Naive thymus-derived CD8-positive, alpha-beta T cell (primary cell): ENCODE measurements at regions not wholly inside any gene's neighbourhood (a gene's known extent, or its start where the extent isn't known, plus 50 kb on each side); places are given as distances from the start of the nearest gene placed in this dataset.

Source experiments
- ATAC-seq, 2 donors: fragments of 150-1000 bp; cut with Tn5 transposase in 1 of 2; sonication (Bioruptor Pico), chemical (Tn5 transposase) in 1 of 2; 1 replicate in 1 of 2; 2 replicates in 1 of 2; pipeline ENCODE4 v1.10.0; 2021; ENCODE audit warnings: mild to moderate bottlenecking in 2 of 2, moderate library complexity in 2 of 2
- POLR2A ChIA-PET: fragments of 350-600 bp; sonication (Branson Sonifier 250); formaldehyde crosslinking; loops from one replicate; lab custom pipeline; 2021; ENCODE audit warnings: antibody characterized with exemption; lab: Charles Lee
- DNase-seq, 10 donors: peaks; one replicate each; pipeline versions ENCODE4 v3.0.0 to v3.0.0-alpha.2; 2020 to 2022
- H3K27ac Mint-ChIP-seq, 10 donors: one replicate each; pipeline ENCODE4 v1.8.0; 2020 to 2022; ENCODE audit warnings: mild to moderate bottlenecking in 10 of 10, mixed read lengths in 10 of 10, moderate library complexity in 4 of 10, inconsistent platforms in 1 of 10
- H3K27me3 Mint-ChIP-seq, 5 donors: one replicate each; pipeline ENCODE4 v1.8.0; 2021 to 2022; ENCODE audit warnings: mixed read lengths in 5 of 5
- H3K36me3 Mint-ChIP-seq, 3 donors: one replicate each; pipeline ENCODE4 v1.8.0; 2020 to 2022; ENCODE audit warnings: mixed read lengths in 3 of 3, mild to moderate bottlenecking in 2 of 3, inconsistent platforms in 1 of 3
- H3K4me1 Mint-ChIP-seq, 4 donors: one replicate each; pipeline ENCODE4 v1.8.0; 2021 to 2022; ENCODE audit warnings: mixed read lengths in 4 of 4
- H3K4me3 Mint-ChIP-seq, 10 donors: one replicate each; pipeline ENCODE4 v1.8.0; 2020 to 2022; ENCODE audit warnings: mild to moderate bottlenecking in 10 of 10, mixed read lengths in 10 of 10, moderate library complexity in 6 of 10, inconsistent platforms in 1 of 10
- H3K9me3 Mint-ChIP-seq, 9 donors: one replicate each; pipeline ENCODE4 v1.8.0; 2020 to 2022; ENCODE audit warnings: mixed read lengths in 9 of 9, mild to moderate bottlenecking in 3 of 9, inconsistent platforms in 1 of 9, moderate library complexity in 1 of 9

GRCh38 chr15:62485170-62485720 lies 320.2 kb upstream of the C2CD4B start:
- DNase-seq: no peak
- H3K27me3 Mint-ChIP-seq: peaks cover 0 to 9% (median 3%) of the 10 kb centered on the region in 5 donors
- no peak overlapping the region for H3K27ac Mint-ChIP-seq
- POLR2A ChIA-PET: no interaction called here
- no peak for ATAC-seq
- no peaks in the 10 kb centered on the region for H3K36me3 Mint-ChIP-seq
- no peak overlapping the region for H3K4me3 Mint-ChIP-seq
- H3K4me1 Mint-ChIP-seq: peaks cover 0 to 3% (median 0%) of the 10 kb centered on the region in 4 donors
- H3K9me3 Mint-ChIP-seq: no peaks in the 10 kb centered on the region

- Mint-ChIP-seq H3K4me3 (no peak overlapping the region), H3K27me3 (peaks cover 0 to 9% (median 3%) of the 10 kb centered on the region in 5 donors), H3K27ac (no peak overlapping the region), H3K4me1 (peaks cover 0 to 3% (median 0%) of the 10 kb centered on the region in 4 donors), H3K9me3 (no peaks in the 10 kb centered on the region), H3K36me3 (no peaks in the 10 kb centered on the region)
- no peak for ATAC-seq
- no peak for DNase-seq
- POLR2A ChIA-PET: no interaction called here
Observed at GRCh38 chr15:62486041-62486440, 321.0 kb upstream of the C2CD4B start.

GRCh38 chr15:62488387-62488786 lies 323.3 kb upstream of the C2CD4B start:
- DNase-seq (no peak), ATAC-seq (no peak)
- Mint-ChIP-seq H3K36me3 (no peaks in the 10 kb centered on the region), H3K4me3 (no peak overlapping the region), H3K27ac (no peak overlapping the region), H3K9me3 (no peaks in the 10 kb centered on the region), H3K27me3 (peaks cover 0 to 14% (median 7%) of the 10 kb centered on the region in 5 donors), H3K4me1 (no peaks in the 10 kb centered on the region)
- POLR2A ChIA-PET: no interaction called here

GRCh38 chr15:62491642-62492041 lies 326.6 kb upstream of the C2CD4B start:
- Mint-ChIP-seq H3K27ac (no peak overlapping the region), H3K4me3 (no peak overlapping the region), H3K27me3 (peaks cover 0 to 15% (median 7%) of the 10 kb centered on the region in 5 donors), H3K36me3 (no peaks in the 10 kb centered on the region), H3K4me1 (no peaks in the 10 kb centered on the region), H3K9me3 (no peaks in the 10 kb centered on the region)
- POLR2A ChIA-PET: no interaction called here
- ATAC-seq (no peak), DNase-seq (no peak)

GRCh38 chr15:62492900-62493299 lies 327.8 kb upstream of the C2CD4B start:
- ATAC-seq: no peak
- H3K27ac Mint-ChIP-seq: no peak overlapping the region
- H3K36me3 Mint-ChIP-seq: no peaks in the 10 kb centered on the region
- DNase-seq: no peak
- H3K9me3 Mint-ChIP-seq: no peaks in the 10 kb centered on the region
- H3K4me1 Mint-ChIP-seq: no peaks in the 10 kb centered on the region
- POLR2A ChIA-PET: no interaction called here
- H3K27me3 Mint-ChIP-seq: peaks cover 0 to 10% (median 7%) of the 10 kb centered on the region in 5 donors
- no peak overlapping the region for H3K4me3 Mint-ChIP-seq

GRCh38 chr15:62494197-62494596 lies 329.1 kb upstream of the C2CD4B start:
- no peaks in the 10 kb centered on the region for H3K36me3 Mint-ChIP-seq
- no peak overlapping the region for H3K4me3 Mint-ChIP-seq
- no peaks in the 10 kb centered on the region for H3K9me3 Mint-ChIP-seq
- H3K4me1 Mint-ChIP-seq: no peaks in the 10 kb centered on the region
- ATAC-seq (no peak), DNase-seq (no peak)
- POLR2A ChIA-PET: no interaction called here
- H3K27me3 Mint-ChIP-seq: peaks cover 0 to 10% (median 4%) of the 10 kb centered on the region in 5 donors
- H3K27ac Mint-ChIP-seq: no peak overlapping the region

GRCh38 chr15:62495670-62496614 lies 330.9 kb upstream of the C2CD4B start:
- Mint-ChIP-seq H3K4me1 (no peaks in the 10 kb centered on the region), H3K4me3 (no peak overlapping the region), H3K9me3 (no peaks in the 10 kb centered on the region), H3K36me3 (no peaks in the 10 kb centered on the region), H3K27me3 (peaks cover 0 to 10% (median 2%) of the 10 kb centered on the region in 5 donors), H3K27ac (peak overlapping the region in 1 of 10 donors; percentile 86)
- POLR2A ChIA-PET: no interaction called here
- DNase-seq (no peak), ATAC-seq (no peak)

- ATAC-seq (no peak), DNase-seq (no peak)
- Mint-ChIP-seq H3K27ac (no peak overlapping the region), H3K4me1 (no peaks in the 10 kb centered on the region), H3K36me3 (no peaks in the 10 kb centered on the region), H3K9me3 (no peaks in the 10 kb centered on the region), H3K27me3 (peaks cover 0 to 10% (median 2%) of the 10 kb centered on the region in 5 donors), H3K4me3 (no peak overlapping the region)
- POLR2A ChIA-PET: no interaction called here
Observed at GRCh38 chr15:62497356-62497755, 332.3 kb upstream of the C2CD4B start.

- peaks cover 0 to 5% (median 0%) of the 10 kb centered on the region in 5 donors for H3K27me3 Mint-ChIP-seq
- POLR2A ChIA-PET: no interaction called here
- H3K9me3 Mint-ChIP-seq: no peaks in the 10 kb centered on the region
- ATAC-seq: no peak
- no peak overlapping the region for H3K4me3 Mint-ChIP-seq
- H3K4me1 Mint-ChIP-seq: no peaks in the 10 kb centered on the region
- no peaks in the 10 kb centered on the region for H3K36me3 Mint-ChIP-seq
- no peak for DNase-seq
- H3K27ac Mint-ChIP-seq: no peak overlapping the region
Observed at GRCh38 chr15:62498278-62498677, 333.2 kb upstream of the C2CD4B start.

- DNase-seq: no peak
- no peaks in the 10 kb centered on the region for H3K4me1 Mint-ChIP-seq
- POLR2A ChIA-PET: no interaction called here
- no peaks in the 10 kb centered on the region for H3K9me3 Mint-ChIP-seq
- H3K27ac Mint-ChIP-seq: no peak overlapping the region
- H3K27me3 Mint-ChIP-seq: peaks cover 0 to 5% (median 0%) of the 10 kb centered on the region in 5 donors
- H3K4me3 Mint-ChIP-seq: no peak overlapping the region
- H3K36me3 Mint-ChIP-seq: no peaks in the 10 kb centered on the region
- no peak for ATAC-seq
Observed at GRCh38 chr15:62498712-62499111, 333.6 kb upstream of the C2CD4B start.

GRCh38 chr15:62500325-62500724 lies 335.2 kb upstream of the C2CD4B start:
- no peaks in the 10 kb centered on the region for H3K36me3 Mint-ChIP-seq
- no peak for DNase-seq
- H3K9me3 Mint-ChIP-seq: no peaks in the 10 kb centered on the region
- H3K4me3 Mint-ChIP-seq: no peak overlapping the region
- no peaks in the 10 kb centered on the region for H3K4me1 Mint-ChIP-seq
- no peak overlapping the region for H3K27ac Mint-ChIP-seq
- peaks cover 0 to 7% (median 2%) of the 10 kb centered on the region in 5 donors for H3K27me3 Mint-ChIP-seq
- ATAC-seq: no peak
- POLR2A ChIA-PET: no interaction called here

- Mint-ChIP-seq H3K4me3 (no peak overlapping the region), H3K27ac (no peak overlapping the region), H3K27me3 (peaks cover 0 to 11% (median 3%) of the 10 kb centered on the region in 5 donors), H3K9me3 (no peaks in the 10 kb centered on the region), H3K4me1 (no peaks in the 10 kb centered on the region), H3K36me3 (no peaks in the 10 kb centered on the region)
- POLR2A ChIA-PET: no interaction called here
- no peak for DNase-seq
- ATAC-seq: no peak
Observed at GRCh38 chr15:62502451-62502850, 337.4 kb upstream of the C2CD4B start.

- H3K36me3 Mint-ChIP-seq: no peaks in the 10 kb centered on the region
- no peak for ATAC-seq
- no peak overlapping the region for H3K27ac Mint-ChIP-seq
- H3K9me3 Mint-ChIP-seq: no peaks in the 10 kb centered on the region
- no peaks in the 10 kb centered on the region for H3K4me1 Mint-ChIP-seq
- DNase-seq: no peak
- no peak overlapping the region for H3K4me3 Mint-ChIP-seq
- peaks cover 0 to 11% (median 3%) of the 10 kb centered on the region in 5 donors for H3K27me3 Mint-ChIP-seq
- POLR2A ChIA-PET: no interaction called here
Observed at GRCh38 chr15:62503451-62503850, 338.4 kb upstream of the C2CD4B start.
